Middle frontal gyrus (tissue), 1 donor: ENCODE measurements at regions not wholly inside any gene's neighbourhood (a gene's known extent, or its start where the extent isn't known, plus 50 kb on each side); places are given as distances from the start of the nearest gene placed in this dataset.

ENCODE experiments used
- DNase-seq: peaks from one replicate; pipeline ENCODE4 v3.0.0-alpha.2; 2015; ENCODE audit warnings: low spot score; ENCODE audit errors: extremely low spot score

GRCh38 chr6:106772270-106773142 is 143.1 kb downstream of the QRSL1 start:
- no peak for DNase-seq

GRCh38 chr6:106771822-106772221 is 142.4 kb downstream of the QRSL1 start:
- DNase-seq, result no peak

GRCh38 chr6:106770663-106771062 is 141.3 kb downstream of the QRSL1 start:
- DNase-seq, result no peak

- DNase-seq, result no peak
Measured at GRCh38 chr6:106770081-106770480, 140.7 kb downstream of the QRSL1 start.

- DNase-seq, result no peak
Measured at GRCh38 chr6:106767271-106767670, 137.9 kb downstream of the QRSL1 start.

- DNase-seq, result no peak
Measured at GRCh38 chr6:106766201-106766600, 136.8 kb downstream of the QRSL1 start.

- DNase-seq, result no peak
Measured at GRCh38 chr6:106765496-106765895, 136.1 kb downstream of the QRSL1 start.

GRCh38 chr6:106764353-106764980 is 135.1 kb downstream of the QRSL1 start:
- DNase-seq, result no peak

- DNase-seq, result no peak
Measured at GRCh38 chr6:106763361-106763760, 134.0 kb downstream of the QRSL1 start.

- no peak for DNase-seq
Measured at GRCh38 chr6:106761160-106761559, 131.8 kb downstream of the QRSL1 start.

GRCh38 chr6:106759112-106759511 is 129.7 kb downstream of the QRSL1 start:
- DNase-seq, result no peak

GRCh38 chr6:106757722-106758467 is 128.5 kb downstream of the QRSL1 start:
- no peak for DNase-seq

- no peak for DNase-seq
Measured at GRCh38 chr6:106757267-106757666, 127.9 kb downstream of the QRSL1 start.

- DNase-seq, result no peak
Measured at GRCh38 chr6:106754215-106754614, 124.8 kb downstream of the QRSL1 start.

GRCh38 chr6:106752641-106753040 is 123.3 kb downstream of the QRSL1 start:
- no peak for DNase-seq

GRCh38 chr6:106751501-106752252 is 122.3 kb downstream of the QRSL1 start:
- no peak for DNase-seq

GRCh38 chr6:106750946-106751345 is 121.6 kb downstream of the QRSL1 start:
- no peak for DNase-seq

- DNase-seq, result no peak
Measured at GRCh38 chr6:106750142-106750918, 121.0 kb downstream of the QRSL1 start.

GRCh38 chr6:106749609-106750008 is 120.2 kb downstream of the QRSL1 start:
- DNase-seq, result no peak

GRCh38 chr6:106748547-106749207 is 119.3 kb downstream of the QRSL1 start:
- DNase-seq, result no peak
